GM19324 (cell line): ENCODE measurements at regions not wholly inside any gene's neighbourhood (a gene's known extent, or its start where the extent isn't known, plus 50 kb on each side); places are given as distances from the start of the nearest gene placed in this dataset.
"Not testable (repeated sequence)": the region's sequence is repeated elsewhere in the genome, so short reads cannot be mapped to it uniquely, and the experiment has no call there.

Experiments
- ATAC-seq: cut with Tn5 transposase; IDR thresholded peaks from one replicate; pipeline ENCODE4 v1.9.1; 2021; ENCODE audit warnings: mild to moderate bottlenecking, moderate library complexity; ENCODE audit not compliant: unreplicated experiment, low FRiP score

- no peak for ATAC-seq
These were observed 92.5 kb downstream of the MSX2 start for GRCh38 chr5:174816858-174817257.

GRCh38 chr5:174811438-174811837 is 87.1 kb downstream of the MSX2 start:
- ATAC-seq: no peak

GRCh38 chr5:174810796-174811195 is 86.4 kb downstream of the MSX2 start:
- ATAC-seq: no peak

- ATAC-seq: no peak
These were observed 83.1 kb downstream of the MSX2 start for GRCh38 chr5:174807471-174807870.

GRCh38 chr5:174806729-174807128 is 82.3 kb downstream of the MSX2 start:
- no peak for ATAC-seq

- ATAC-seq: no peak
These were observed 77.4 kb downstream of the MSX2 start for GRCh38 chr5:174801798-174802197.

- no peak for ATAC-seq
These were observed 76.1 kb downstream of the MSX2 start for GRCh38 chr5:174800435-174800834.

GRCh38 chr5:174799121-174799520 is 74.7 kb downstream of the MSX2 start:
- ATAC-seq: no peak

- no peak for ATAC-seq
These were observed 74.2 kb downstream of the MSX2 start for GRCh38 chr5:174798551-174798951.

- no peak for ATAC-seq
These were observed 72.4 kb downstream of the MSX2 start for GRCh38 chr5:174796711-174797192.

- no peak for ATAC-seq
These were observed 70.7 kb downstream of the MSX2 start for GRCh38 chr5:174794931-174795672.

- no peak for ATAC-seq
These were observed 69.4 kb downstream of the MSX2 start for GRCh38 chr5:174793684-174794328.

GRCh38 chr5:174793076-174793475 is 68.7 kb downstream of the MSX2 start:
- no peak for ATAC-seq

GRCh38 chr5:174792265-174792664 is 67.9 kb downstream of the MSX2 start:
- not testable (repeated sequence) for ATAC-seq

GRCh38 chr5:174790906-174791305 is 66.5 kb downstream of the MSX2 start:
- ATAC-seq: no peak

GRCh38 chr5:174789596-174789995 is 65.2 kb downstream of the MSX2 start:
- no peak for ATAC-seq

- no peak for ATAC-seq
These were observed 60.8 kb downstream of the MSX2 start for GRCh38 chr5:174785120-174785680.
